NB4 (cell line): ENCODE measurements at regions not wholly inside any gene's neighbourhood (a gene's known extent, or its start where the extent isn't known, plus 50 kb on each side); places are given as distances from the start of the nearest gene placed in this dataset.

Experiments used
- DNase-seq: peaks from one replicate; pipeline ENCODE4 v3.0.0; 2010; ENCODE audit warnings: low read depth
- H3K4me3 ChIP-seq: one replicate; pipeline ENCODE4 v1.5.1; 2011; ENCODE audit warnings: mild to moderate bottlenecking, low read depth, low read length, moderate library complexity
- CTCF ChIP-seq: IDR thresholded peaks from one replicate; pipeline ENCODE4 v1.5.1; 2012; ENCODE audit warnings: low read depth, low read length
- MAX ChIP-seq: IDR thresholded peaks from 2 replicates; pipeline ENCODE4 v1.6.1; 2011; ENCODE audit warnings: low read depth, low read length
- MYC ChIP-seq: IDR thresholded peaks from 2 replicates; pipeline ENCODE4 v1.6.1; 2011; ENCODE audit warnings: low read depth, low read length
- POLR2A ChIP-seq: IDR thresholded peaks from 2 replicates; pipeline ENCODE4 v1.6.1; 2011; ENCODE audit warnings: mild to moderate bottlenecking; ENCODE audit not compliant: insufficient read length; ENCODE audit errors: extremely low read depth

GRCh38 chr7:131067220-131067619, 260.5 kb upstream of the MKLN1 start:
- DNase-seq = no peak
- H3K4me3 ChIP-seq = no peak overlapping the region
- no peak for TF ChIP-seq CTCF
- no peak for TF ChIP-seq MYC

GRCh38 chr7:131068604-131069021, 259.1 kb upstream of the MKLN1 start:
- H3K4me3 ChIP-seq = no peak overlapping the region
- no peak for TF ChIP-seq CTCF
- no peak for TF ChIP-seq MAX
- no peak for TF ChIP-seq MYC
- no peak for TF ChIP-seq POLR2A
- DNase-seq = no peak

GRCh38 chr7:131071786-131072504, 255.7 kb upstream of the MKLN1 start:
- peak; percentile 28 for DNase-seq
- H3K4me3 ChIP-seq = no peak overlapping the region
- TF ChIP-seq MYC (no peak), POLR2A (no peak), CTCF (no peak), MAX (no peak)

- H3K4me3 ChIP-seq = no peak overlapping the region
- peak; percentile 35 for DNase-seq
- TF ChIP-seq MYC (no peak), POLR2A (no peak), MAX (no peak), CTCF (no peak)
Observed at GRCh38 chr7:131072505-131073091, 255.1 kb upstream of the MKLN1 start.

GRCh38 chr7:131074043-131074442, 253.6 kb upstream of the MKLN1 start:
- DNase-seq = no peak
- no peak for TF ChIP-seq MAX
- no peak for TF ChIP-seq CTCF
- no peak for TF ChIP-seq MYC
- no peak for TF ChIP-seq POLR2A
- H3K4me3 ChIP-seq = no peak overlapping the region

GRCh38 chr7:131074585-131074984, 253.1 kb upstream of the MKLN1 start:
- DNase-seq = no peak

More at GRCh38 chr7:131074585-131074984, 253.1 kb upstream of the MKLN1 start:
- no peak for TF ChIP-seq MYC
- no peak overlapping the region for H3K4me3 ChIP-seq
